ENCODE measurements at regions not wholly inside any gene's neighbourhood (a gene's known extent, or its start where the extent isn't known, plus 50 kb on each side); places are given as distances from the start of the nearest gene placed in this dataset.

- TF ChIP-seq, protein P1, sequence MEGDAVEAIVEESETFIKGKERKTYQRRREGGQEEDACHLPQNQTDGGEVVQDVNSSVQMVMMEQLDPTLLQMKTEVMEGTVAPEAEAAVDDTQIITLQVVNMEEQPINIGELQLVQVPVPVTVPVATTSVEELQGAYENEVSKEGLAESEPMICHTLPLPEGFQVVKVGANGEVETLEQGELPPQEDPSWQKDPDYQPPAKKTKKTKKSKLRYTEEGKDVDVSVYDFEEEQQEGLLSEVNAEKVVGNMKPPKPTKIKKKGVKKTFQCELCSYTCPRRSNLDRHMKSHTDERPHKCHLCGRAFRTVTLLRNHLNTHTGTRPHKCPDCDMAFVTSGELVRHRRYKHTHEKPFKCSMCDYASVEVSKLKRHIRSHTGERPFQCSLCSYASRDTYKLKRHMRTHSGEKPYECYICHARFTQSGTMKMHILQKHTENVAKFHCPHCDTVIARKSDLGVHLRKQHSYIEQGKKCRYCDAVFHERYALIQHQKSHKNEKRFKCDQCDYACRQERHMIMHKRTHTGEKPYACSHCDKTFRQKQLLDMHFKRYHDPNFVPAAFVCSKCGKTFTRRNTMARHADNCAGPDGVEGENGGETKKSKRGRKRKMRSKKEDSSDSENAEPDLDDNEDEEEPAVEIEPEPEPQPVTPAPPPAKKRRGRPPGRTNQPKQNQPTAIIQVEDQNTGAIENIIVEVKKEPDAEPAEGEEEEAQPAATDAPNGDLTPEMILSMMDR (conservative IDR thresholded peaks at IDR 0.05), result no peak
- TF ChIP-seq ZFX (IDR thresholded peaks at IDR 0.05), result no peak
These were observed 304.7 kb upstream of the SYT4 start for GRCh38 chr18:43581936-43582519.
